HG02759 (cell line): ENCODE measurements at regions not wholly inside any gene's neighbourhood (a gene's known extent, or its start where the extent isn't known, plus 50 kb on each side); places are given as distances from the start of the nearest gene placed in this dataset.
"Not testable (repeated sequence)": the region's sequence is repeated elsewhere in the genome, so short reads cannot be mapped to it uniquely, and the experiment has no call there.

Experiments
- ATAC-seq: cut with Tn5 transposase; IDR thresholded peaks from one replicate; pipeline ENCODE4 v1.9.1; 2021; ENCODE audit warnings: mild to moderate bottlenecking, moderate library complexity; ENCODE audit not compliant: unreplicated experiment

- ATAC-seq = no peak
Measured at GRCh38 chr5:125064621-125065438, 318.4 kb upstream of the ZNF608 start.

DNA sequence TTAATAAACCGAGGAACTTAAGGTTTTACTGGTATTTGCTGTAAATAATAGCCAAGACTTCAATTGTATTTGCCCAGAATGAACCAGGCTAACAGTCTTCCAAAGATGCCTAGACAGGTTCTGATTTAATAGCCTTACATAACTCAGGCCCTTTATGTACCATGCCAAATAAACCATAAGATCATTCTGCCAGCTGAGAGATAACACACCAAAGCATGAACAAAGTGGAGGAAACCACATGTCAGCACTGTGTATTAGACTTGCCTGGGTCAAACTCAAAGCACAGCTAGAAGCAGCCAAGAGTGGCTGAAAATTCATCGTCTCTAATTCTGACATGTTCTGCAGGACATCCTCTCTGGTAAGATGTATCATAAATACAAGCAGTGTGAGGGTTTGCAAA is 319.3 kb upstream of the ZNF608 start:
- ATAC-seq = no peak

- no peak for ATAC-seq
Measured at GRCh38 chr5:125070961-125071360, 324.5 kb upstream of the ZNF608 start.

- ATAC-seq = no peak
Measured at GRCh38 chr5:125073090-125073489, 326.7 kb upstream of the ZNF608 start.

DNA sequence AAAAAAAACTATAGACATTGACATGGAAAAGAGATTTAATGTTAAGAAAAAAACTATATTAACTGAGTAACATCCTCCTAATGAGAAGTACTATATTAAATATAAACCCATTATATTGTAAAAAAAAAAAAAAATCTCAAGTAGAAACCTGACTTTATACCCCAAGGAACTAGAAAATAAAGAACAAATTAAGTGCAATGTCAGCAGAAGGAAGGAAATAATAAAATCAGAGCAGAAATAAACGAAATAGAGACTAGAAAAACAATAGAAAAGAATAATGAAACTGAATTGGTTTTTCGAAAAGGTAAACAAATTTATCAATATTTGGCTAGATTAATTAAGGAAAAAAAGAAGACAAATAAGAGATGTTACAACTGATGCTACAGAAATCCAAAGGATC is 329.1 kb upstream of the ZNF608 start:
- ATAC-seq = no peak

DNA sequence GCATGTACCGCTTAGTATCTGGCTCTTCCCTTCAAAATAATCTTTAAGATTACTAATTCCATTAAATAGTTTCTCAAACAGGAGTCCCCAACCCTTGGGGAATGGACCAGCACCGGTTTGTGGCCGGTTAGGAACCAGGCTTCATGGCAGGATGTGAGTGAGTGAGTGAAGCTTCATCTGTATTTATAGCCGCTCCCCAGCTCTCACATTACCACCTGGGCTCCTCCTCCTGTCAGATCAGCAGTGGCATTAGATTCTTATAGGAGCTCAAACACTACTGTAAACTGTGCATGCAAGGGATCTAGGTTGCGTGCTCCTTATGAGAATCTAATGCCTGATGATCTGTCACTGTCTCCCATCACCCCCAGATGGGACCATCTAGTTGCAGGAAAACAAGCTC is 332.6 kb upstream of the ZNF608 start:
- ATAC-seq = not testable (repeated sequence)

- no peak for ATAC-seq
Measured at GRCh38 chr5:125081101-125081500, 334.7 kb upstream of the ZNF608 start.

GRCh38 chr5:125083981-125084380 is 337.5 kb upstream of the ZNF608 start:
- ATAC-seq = no peak

- ATAC-seq = no peak
Measured at GRCh38 chr5:125085797-125086505, 339.5 kb upstream of the ZNF608 start.

DNA sequence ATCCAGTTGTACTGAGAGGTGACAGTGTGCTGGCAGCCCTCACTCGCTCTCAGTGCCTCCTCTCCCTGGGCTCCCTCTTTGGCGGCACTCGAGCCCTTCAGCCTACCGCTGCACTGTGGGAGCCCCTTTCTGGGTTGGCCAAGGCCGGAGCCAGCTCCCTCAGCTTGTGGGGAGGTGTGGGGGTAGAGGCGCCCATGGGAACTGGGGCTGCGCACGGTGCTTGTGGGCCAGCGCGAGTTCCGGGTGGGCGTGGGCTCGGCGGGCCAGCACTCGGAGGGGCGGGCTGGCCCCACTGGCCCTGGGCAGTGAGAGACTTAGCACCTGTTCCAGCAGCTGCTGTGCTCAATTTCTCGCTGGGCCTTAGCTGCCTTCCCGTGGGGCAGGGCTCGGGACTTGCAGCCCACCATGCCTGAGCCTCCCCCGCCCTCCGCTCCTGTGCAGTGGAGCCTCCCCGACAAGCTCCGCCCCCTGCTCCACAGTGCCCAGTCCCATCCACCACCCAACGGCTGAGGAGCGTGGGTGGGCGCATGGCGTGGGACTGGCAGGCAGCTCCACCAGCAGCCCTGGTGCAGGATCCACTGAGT is 342.2 kb upstream of the ZNF608 start:
- no peak for ATAC-seq

DNA sequence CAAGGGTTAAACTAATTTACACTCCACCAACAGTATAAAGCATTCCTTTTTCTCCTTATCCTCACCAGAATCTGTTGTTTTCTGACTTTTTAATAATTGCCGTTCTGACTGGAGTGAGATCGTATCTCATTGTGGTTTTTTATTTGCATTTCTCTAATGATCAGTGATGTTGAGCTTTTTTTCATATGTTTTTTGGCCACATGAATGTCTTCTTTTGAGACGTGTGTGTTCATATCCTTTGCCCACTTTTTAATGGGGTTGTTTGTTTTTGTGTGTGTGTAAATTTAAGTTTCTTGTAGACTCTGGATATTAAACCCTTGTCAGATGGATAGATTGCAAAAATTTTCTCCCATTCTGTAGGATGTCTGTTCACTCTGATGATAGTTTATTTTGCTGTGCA is 345.7 kb upstream of the ZNF608 start:
- ATAC-seq = not testable (repeated sequence)

GRCh38 chr5:125093776-125094175 is 347.3 kb upstream of the ZNF608 start:
- no peak for ATAC-seq

DNA sequence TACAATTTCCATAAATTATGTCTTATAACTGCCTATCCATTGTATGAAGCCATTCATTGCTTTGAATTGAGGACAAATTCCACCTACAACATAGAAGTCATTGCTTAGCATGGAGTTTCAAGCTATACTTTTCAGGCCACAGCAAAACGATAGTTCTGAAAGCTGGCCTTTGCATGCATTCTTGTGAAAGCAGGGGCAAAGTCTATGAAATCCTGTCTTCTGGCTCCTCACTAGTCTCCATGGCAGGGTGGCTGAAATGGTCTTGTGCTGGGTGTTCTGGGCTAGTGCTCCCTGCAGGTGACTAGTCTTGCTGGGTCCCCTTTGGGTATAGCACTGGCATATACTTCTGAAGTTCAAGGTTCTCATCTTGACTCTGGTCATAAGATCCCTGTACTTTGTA is 353.9 kb upstream of the ZNF608 start:
- ATAC-seq = no peak

DNA sequence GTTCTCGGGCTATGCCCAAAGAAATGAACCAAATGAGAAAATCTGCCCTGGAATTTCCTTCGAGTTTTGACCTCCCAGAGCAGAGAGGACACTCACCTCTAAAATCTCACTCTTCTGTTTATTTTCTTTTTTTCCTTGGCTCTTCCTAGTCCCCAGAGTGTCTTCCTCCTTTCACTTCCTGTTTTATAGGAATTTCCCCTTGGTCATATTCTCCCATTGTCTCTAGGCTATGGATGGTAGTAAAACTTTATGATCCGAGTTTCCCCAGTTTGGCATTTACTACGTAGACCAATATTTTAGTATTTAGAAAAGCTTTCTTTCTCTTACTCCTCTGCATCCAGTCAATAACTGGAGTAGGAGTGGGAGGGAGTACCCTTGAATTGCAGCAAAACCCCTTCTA is 354.5 kb upstream of the ZNF608 start:
- no peak for ATAC-seq

DNA sequence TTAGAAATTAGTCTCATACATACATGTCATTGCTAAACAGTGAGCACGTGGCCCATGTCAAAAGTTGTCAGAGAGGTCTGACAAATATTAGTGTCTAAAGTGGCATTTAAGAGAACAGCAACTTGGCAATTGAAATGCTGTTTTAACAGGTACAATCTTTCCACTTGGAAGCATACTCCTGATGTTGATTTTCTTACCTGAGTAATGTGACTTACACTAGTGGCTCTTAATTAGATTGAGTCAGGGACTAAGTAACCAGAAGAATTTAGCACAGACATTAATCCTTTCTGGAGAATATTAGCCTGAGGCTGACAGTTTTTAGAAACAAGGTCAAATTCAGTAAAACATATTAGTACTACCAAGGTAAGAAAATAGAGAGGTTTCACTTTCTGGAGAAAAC is 357.0 kb upstream of the ZNF608 start:
- no peak for ATAC-seq

GRCh38 chr5:125106271-125106670 is 359.8 kb upstream of the ZNF608 start:
- ATAC-seq = no peak

GRCh38 chr5:125106881-125107280 is 360.4 kb upstream of the ZNF608 start:
- ATAC-seq = no peak

GRCh38 chr5:125109293-125109692 is 362.9 kb upstream of the ZNF608 start:
- no peak for ATAC-seq

- no peak for ATAC-seq
Measured at GRCh38 chr5:125109816-125110215, 363.4 kb upstream of the ZNF608 start.

DNA sequence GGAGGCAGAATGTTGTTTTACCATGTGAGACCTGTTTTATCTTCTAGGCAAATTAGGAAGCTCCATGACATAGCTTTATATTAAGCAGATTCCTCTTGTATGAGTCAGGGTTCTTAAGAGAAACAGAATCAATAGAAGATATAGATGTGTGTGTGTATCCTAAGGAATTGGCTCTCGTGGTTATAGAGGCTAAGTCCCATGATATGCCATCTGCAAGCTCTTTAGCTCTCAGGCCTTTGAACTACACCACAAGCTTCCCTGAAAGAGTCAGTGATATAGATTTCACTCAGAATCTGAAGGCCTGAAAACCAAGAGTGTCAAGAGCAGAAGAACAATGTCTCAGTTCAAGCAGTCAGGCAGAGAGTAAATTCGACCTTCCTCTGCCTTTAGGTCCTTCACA is 365.8 kb upstream of the ZNF608 start:
- ATAC-seq = no peak

DNA sequence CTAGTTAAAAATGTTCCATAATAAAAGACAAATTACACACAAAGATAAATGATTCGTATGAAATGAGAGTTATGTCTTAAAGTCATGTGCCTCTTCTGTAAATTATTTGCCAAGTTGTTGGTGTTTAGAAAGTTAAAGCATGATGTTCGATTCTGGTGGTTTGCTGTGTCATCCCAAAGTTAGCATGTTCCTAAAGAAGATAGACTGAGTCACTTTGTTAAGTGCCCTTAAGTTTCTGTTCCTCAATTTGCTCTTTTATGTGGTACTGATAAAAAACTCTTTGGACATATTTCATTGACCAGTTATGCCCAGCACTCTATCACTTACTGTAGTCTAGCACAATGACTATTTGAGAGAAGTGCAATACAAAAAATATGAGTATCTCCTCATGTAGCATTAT is 366.9 kb upstream of the ZNF608 start:
- peak; percentile 83 for ATAC-seq

DNA sequence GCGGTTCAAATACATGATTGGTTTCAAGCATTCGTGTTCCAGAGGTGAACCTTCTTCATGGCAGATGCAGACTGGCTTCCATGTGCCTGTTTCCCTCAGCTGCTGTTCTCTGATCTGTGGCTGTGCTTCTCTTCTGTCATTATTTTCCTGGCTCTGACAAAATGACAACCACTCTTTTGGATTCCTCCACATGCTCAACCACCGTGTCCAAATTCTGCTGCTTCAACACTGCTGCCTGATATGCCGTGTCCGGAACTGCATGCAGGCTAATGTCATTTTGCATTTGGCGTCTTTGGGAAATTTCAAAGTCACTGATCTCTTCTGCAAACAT is 368.7 kb upstream of the ZNF608 start:
- no peak for ATAC-seq
